GM21825 (cell line): ENCODE measurements at regions not wholly inside any gene's neighbourhood (a gene's known extent, or its start where the extent isn't known, plus 50 kb on each side); places are given as distances from the start of the nearest gene placed in this dataset.
A peak's percentile ranks its signal among the peaks of the same experiment; 100 is the strongest.

ENCODE experiments used
- ATAC-seq: cut with Tn5 transposase; IDR thresholded peaks from one replicate; pipeline ENCODE4 v1.9.1; 2021; ENCODE audit warnings: mild to moderate bottlenecking, moderate library complexity; ENCODE audit not compliant: unreplicated experiment

DNA sequence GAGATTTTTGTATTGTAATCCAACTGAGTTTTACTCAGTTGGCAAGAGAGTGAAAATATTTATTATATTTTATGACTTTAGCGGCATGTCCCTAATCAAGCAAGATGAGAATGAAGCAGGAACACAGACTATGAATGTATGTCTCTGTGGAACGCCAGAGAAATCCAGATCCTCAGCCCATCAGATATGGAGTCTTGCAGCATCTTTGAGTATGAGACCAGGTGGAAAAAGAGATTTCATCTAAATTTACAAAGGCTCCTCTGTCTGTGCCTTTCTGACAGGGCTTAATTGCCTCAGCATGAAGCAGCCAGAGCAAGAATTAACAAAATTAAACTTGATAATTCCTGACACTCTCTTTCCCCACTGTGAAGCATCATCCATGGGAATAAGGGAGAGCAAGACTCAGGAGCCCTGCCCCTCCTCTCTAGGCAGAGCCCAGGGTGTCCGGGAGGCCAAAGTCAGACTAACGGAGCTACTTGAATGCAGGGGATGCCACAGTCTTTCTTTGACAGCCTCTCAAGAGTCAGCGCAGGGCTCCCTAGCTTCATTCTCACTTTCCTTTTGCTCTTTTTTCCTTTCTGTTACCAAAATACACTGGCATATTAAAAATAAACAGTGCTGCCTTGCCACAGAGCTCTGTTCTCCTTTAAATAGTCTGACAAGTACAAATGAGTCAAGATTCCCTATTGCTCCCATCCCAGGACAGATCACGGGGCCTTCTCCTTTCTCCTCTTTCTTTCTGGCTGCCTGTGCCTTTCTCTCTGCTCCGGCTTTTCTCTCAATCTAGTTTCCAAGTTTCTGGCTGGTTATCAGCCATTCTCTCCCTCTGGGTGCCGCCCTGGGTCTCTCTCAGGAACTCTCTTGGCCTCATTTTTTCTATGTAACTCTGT lies 132.2 kb upstream of the INHBA start:
- no peak for ATAC-seq

DNA sequence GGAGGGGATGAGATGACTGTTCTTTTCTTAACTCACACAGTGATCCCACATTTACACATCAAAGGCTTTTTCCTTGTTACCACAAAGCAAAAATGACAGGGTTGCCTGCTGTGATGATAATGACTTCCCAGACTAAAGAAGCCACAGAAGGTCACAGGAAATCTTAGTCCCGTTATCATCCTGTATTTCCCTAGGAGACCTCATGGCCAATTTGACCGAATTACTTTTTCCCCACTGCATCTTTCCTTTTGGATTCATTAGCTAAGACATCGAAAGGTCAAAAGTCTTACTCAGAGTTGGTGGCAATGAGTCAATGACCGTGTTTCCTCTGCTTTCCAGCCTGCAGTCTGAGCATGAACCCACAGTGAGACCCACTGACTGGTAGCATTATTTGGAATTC lies 130.1 kb upstream of the INHBA start:
- no peak for ATAC-seq

DNA sequence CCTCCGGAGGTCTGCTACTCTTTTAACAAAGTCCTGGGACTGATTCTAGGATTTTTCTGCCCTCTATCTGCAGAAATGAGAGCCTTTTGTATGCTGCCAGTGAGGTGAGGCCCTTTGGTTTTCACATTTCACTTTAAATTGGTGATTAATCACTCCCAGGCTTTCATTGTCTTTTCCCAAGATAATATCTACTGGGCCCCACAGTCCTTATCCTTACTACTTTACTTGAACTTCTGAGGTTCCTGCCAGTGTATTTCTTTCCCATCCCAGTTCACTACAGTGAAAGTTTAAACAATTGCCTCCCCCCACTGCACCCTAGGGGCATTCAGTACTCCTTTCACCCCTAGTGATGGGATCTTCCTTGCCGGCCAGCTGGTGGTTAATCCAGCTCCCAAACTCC lies 127.4 kb upstream of the INHBA start:
- ATAC-seq = no peak

DNA sequence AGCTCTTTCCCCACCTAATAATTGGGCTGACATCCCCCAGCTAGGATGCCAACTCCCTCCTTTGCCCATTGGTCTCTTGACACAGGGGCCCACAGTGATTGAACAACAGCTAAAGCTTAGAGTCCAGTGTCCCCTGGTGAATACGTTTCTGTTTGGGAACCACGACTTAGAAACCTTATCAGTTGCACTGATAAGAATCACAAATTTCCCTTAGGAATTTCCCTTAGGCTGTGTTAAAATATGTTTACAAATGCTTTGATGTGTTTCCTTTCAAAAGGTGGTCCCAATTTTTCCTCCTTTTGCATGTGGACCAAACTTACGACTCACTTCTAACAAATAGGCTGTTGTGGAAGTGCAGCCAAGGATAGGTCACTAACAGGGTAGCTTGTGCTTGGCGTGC lies 126.0 kb upstream of the INHBA start:
- ATAC-seq = no peak

DNA sequence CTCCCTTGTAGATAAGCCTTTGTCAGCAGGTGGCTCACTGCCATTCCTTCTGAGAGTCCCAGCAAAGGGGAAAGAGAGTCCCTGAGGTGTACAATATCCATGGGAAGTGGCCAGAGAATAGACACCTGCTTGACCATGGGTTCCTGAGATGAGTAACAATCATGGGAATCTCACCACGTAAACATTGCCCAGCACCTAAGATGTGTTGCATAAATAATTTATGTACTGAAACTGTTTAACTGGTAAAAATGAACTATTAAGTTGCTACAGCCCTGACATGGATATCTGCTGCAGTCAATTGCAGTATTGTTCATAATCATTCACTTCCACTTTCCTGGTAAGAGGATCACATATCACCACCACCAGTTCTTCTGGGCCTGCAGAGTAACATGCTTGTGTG lies 123.8 kb upstream of the INHBA start:
- no peak for ATAC-seq

DNA sequence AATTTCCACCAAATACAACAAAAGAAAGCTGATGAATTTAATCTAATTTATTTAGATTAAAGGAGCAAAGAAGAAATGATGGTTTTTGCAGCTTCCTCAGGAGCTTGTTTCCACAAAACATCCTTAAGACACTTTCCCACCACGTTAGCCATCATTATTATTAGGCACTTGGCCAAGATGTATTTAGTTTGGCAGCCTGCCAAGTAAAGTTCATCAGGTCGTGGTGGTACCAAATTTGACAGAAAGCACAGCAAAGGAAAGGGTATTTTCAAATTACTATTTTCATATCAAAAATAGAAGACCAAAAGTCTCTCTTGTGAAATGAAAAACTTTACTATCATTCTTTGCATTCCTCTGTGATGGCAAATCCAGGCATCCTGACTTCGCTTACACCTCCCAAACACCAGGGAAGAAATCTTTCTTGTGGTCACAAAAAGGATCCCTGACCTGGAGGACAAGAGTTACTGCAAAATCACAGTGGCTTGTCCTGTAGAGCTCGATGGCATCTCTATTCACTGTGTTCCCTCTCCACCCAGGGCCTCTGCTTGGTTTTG lies 123.1 kb upstream of the INHBA start:
- no peak for ATAC-seq

DNA sequence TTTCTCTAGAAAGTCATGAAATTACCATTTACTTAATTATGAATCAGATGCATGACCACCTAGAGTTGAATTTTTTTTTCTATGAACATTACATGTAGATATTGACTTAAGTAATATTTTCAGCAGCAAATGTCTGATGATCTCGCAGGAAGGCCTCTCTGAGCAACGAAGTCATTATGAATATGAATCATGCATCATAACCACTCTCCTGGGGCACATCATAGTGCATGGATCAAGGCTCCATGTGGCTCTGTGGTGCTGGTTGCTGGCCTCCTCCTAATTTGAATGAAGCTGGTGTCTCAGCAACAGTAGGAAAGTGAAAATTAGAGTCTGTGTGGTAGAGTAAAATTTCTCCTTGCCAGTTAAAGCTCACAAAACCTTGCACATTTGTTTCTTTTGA lies 121.4 kb upstream of the INHBA start:
- ATAC-seq = no peak

DNA sequence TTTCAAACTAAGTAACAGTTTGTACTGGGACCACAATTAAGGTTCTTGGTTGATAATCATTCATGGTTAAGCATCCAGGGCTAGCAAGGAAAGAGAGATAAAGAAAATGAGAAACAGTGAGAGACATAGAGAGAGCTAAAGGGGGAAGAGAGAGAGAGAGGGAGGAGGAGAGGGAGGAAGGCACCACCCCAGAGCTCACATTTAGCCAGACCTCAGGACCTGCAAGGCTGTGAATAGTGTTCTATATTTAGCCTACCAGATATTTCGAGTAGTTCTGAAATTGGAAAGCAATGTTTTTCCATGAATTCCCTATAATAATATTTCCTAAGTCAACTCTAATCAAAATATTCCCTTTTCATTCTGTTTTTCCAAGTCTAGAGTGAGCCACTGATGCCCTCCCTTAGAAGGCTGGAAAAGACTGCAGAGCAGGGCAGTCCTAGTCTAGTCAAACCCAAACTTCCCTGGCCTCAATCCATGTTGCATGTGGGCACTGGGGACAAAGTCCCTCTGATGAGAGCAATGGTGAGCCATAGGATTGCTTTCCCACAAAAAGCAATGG lies 119.4 kb upstream of the INHBA start:
- ATAC-seq = no peak

DNA sequence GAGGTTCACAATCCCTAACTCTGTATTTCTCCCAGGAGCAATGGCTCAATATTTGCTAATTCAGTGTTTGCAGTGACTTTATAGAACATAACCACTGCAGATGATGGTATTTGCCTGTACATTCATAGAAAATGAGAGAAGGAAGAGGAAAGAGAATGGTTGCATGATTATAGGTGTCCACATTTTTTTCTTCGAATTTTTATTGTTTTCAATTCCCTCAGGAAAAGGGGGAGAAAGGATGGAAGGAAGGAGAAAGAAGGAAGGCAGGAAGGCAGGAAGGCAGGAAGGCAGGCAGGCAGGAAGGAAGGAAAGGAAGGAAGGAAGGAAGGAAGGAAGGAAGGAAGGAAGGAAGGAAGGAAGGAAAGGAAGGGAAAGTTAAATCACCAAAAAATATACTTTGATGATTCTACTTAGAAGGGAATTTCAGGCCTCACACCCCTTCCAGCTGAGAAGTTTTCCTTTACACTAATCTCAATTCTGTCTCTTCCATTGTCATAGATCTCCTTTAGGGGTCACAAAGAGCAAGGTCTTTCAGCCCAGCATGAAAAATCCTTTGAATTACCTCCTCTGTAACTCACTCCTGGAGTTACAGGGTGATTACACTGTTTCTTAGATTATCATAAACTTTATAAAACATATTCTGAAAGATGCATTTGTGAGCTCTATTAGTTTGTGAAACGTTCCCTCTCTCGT lies 118.8 kb upstream of the INHBA start:
- no peak for ATAC-seq

DNA sequence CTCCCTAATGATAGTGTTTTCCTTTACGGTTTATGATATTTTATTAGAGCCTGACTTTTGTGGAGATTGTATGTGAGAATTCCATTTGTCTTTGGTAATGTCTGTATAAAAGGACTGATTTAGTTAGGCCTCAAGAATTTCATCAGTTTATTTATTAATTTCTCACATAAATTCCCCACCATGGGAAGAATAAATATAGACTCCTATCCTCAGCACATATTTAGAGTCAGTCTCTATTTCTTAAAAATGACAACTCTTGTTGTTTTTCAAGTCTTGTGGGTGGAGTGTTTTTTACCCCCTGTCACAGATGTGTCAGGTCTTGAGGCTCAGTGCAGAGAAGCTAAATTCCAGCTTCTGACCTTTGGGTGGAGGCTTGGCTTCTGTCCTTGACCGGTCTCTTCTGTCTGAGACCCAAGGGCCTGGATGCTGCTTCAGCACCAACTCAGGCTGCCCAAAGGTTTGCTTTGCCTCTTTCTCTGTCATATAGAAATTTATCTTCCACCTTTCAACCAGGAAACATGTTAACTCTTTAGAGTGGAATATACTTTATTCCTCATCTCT lies 117.3 kb upstream of the INHBA start:
- no peak for ATAC-seq

DNA sequence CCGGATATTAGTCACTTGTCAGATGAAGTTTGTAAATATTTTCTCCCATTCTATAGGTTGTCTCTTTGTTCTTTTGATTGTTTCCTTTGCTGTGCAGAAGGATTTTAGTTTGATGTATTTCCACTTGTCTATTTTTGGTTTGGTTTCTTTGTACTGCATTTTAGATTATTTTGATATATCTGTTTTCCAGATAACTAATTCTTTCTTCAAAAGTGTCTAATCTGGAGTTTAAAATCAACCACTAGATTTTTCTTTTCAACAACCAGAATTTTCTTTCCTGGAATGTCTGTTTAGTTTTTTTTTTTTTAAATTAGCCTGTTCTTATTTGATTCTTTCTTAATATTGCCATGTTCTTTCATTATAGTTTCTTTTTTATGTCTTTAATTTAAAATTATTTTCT lies 116.8 kb upstream of the INHBA start:
- ATAC-seq = no peak

DNA sequence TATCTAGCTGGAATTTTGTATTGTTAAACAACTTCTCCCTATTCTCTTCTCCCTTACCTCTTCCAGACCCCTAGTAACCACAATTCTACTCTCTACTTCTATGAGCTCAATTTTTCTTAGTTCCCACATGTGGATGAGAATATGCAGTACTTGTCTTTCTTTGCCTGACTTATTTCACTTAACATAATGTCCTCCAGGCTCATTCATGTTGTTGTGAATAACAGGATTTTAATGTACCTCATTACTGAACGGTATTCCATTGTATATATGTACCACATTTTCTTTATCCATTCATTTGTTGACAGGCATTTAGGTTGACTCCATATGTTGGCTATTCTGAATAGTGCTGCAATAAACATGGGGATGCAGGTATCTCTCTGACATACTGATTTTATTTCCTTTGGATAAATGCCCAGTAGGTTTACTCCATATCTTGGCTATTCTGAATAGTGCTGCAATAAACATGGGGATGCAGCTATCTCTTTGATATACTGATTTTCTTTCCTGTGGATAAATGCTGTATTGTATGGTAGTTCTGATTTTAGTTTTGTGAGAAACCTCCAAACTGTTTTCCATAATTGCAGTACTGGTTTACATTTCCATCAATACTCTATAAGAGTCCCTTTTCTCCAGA lies 116.0 kb upstream of the INHBA start:
- ATAC-seq = no peak

DNA sequence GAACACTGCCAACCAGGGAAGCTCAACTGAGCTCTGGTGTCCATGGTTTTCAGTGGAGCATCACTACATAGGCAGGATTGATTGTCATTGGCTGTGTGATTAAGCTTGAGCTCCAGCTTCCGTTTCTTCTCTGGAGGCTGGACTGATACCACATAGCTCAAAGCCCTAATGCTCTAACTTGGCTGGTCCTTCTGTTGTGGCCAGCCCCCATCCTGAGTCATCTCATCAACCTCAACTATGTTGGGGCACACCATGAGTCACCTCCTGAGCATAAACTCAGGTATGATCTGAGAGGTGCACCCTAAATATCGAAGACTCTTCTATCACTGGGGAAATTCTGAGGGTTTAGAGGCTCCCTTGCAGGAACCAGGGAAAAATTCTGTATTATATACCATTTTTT lies 114.5 kb upstream of the INHBA start:
- ATAC-seq = no peak

DNA sequence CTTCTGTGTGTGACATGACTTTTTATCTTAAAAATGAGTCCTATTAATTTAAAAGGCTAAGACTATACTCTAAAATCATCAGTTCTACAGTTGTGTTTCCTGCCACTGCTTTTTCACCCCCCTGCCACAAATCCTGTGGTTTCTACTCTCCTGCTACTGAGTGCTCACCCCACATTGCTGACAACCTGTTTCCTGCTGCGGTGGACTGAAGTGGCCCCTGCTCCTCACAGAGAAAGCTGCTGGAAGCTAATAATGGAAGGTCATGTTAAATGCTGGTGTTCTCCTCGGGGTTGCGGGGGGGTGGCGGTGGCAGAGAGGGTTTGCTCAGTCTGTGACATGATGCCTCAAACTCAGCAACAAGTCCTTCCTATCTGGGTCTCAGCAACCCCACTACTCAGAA lies 113.2 kb upstream of the INHBA start:
- ATAC-seq = peak; percentile 74

DNA sequence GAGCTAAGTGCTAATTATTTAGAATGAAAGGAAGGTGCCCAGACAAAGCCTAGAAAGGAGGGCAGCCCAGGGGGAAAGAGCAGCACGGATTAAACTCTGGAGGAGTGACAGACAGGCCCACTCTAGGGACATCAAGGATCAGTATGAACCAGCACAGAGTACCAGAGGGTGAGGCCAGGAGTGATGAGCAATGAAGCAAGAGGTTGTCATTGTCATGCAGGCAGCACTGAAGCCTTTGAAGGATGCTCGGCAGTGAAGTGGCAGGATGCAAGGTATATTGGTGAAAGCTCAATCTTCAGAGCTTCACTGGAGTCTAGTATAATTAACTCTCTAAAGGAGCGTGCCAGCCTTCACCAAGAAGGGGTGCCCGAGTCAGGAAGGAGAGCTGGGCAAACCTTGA lies 112.0 kb upstream of the INHBA start:
- no peak for ATAC-seq

DNA sequence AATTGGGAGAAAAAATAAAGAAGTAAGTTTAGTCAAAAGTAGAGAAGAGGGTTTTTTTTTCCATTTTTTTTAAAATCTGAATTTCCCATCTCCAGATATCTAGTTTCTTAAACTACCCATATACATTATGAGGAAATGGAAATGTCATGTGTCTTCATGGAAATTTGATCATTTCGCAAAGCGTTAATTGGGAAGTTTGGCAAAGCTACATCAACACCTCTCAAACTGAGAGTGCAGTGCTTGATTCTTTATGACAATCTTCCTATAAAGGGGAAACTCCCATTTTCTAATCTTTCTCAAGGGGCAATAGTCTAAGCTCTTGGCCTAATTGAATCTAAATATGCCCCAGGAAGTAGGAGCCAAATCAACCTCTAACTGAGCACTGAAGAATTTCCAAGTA lies 110.4 kb upstream of the INHBA start:
- ATAC-seq = no peak

DNA sequence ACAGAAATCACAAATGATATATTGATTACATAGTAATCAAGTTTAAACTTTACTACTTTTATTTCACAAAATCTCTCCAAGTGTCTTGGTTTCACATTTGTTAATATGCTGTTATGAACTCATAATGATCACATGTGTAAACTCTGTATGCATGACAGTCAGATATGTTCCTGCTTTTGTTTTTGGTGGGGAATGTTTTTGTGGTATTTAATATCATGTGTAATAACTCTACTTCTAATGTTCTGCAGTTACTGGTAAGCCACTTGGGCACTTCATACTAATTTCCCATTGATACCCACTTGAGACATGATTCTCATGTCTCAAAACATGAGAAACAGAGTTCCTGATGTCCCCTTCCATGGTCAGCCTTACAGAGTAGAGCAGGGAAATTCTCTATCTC lies 109.1 kb upstream of the INHBA start:
- ATAC-seq = no peak

DNA sequence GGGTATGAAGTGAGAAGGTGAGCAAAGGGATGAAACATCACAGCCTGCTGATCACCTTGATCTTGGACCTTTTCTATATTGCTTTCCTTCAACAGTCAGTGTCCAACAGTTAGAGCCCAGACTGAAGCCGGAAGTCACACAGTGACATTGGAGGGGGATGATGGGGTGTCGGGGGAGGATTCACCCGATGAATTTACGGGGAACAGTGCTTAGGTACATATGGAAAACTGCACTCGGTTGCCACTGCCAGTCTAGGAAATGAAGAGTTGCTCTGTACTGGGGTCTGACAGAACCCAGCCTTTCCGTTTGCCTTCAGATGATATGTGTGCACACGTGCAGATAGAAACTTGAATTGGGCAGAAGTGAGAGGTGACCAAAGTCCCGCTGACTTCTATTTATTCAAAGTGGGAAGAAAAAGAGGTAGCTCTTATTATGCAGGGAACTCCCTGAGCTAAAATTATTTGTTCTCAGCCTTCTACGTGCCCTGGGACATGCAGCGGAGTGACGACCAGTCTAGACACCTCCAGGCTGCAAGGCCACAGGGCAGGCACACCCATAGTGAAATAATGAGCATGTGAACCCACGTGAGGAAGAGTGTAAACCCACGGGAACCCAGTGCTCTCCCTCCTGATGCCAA lies 107.2 kb upstream of the INHBA start:
- ATAC-seq = peak; percentile 92

DNA sequence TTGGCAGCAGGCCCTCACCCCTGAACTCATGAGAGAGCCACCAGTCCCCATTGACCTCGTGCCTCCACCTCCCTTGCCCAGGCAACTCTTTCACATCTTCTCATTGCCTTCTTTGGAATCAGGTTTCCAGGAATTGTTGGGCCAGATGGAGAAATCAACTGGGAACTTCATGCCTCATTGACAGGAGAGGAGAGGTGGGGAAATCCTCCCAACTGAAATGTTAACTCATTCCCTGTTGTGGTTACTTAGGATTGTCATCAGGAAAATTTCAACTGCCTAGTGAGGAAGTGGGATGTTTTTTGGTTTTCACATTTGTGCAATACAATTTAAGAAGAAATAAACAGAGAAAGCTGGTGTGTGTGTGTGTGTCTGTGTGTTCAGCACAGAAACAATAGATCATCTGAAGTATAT lies 106.6 kb upstream of the INHBA start:
- no peak for ATAC-seq

DNA sequence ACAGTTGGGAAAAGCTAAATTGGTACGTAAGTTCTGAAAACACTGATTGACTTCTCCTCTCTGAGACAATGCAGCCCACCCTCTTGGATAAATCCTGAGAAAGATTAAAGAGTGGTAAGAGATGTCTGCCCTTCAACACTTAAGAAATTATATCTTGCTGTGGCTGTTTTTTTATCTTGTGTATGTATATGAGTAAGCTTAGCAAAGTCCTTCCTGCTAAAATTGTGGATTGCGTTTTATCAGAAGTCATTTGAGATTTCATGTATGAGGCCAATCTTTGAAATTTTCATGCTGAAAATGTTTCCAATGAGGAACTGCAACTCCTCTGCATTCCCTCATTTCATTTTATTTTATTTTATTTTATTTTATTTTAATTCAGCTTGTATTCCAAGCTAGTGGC lies 106.2 kb upstream of the INHBA start:
- ATAC-seq = no peak

DNA sequence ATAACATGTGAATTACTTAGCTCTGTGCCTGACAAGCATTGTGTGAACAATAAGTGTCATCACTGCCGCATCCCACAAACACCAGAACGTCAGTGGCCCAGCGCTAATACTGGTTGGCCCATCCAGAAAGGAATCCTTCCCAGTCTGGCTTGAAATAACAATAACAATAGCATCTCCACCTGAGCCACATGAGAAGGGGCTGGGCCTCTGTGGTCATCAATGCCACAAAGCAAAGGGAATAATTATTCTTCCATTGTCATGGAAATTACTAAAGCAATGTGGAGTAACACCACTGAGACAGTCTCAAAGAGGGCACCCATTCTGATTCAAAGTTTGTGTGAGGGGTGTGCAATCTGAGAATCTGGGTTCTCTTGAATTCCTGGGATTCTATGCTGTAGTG lies 105.7 kb upstream of the INHBA start:
- ATAC-seq = no peak
